HG03060 (cell line): ENCODE measurements at regions not wholly inside any gene's neighbourhood (a gene's known extent, or its start where the extent isn't known, plus 50 kb on each side); places are given as distances from the start of the nearest gene placed in this dataset.

Source experiments
- ATAC-seq: cut with Tn5 transposase; IDR thresholded peaks from one replicate; pipeline ENCODE4 v1.9.1; 2021; ENCODE audit warnings: low read depth, moderate number of reproducible peaks; ENCODE audit not compliant: unreplicated experiment

- no peak for ATAC-seq
These were observed 274.7 kb downstream of the YTHDC2 start for GRCh38 chr5:113788141-113788655.

- ATAC-seq, result no peak
These were observed 276.3 kb downstream of the YTHDC2 start for GRCh38 chr5:113789769-113790168.

GRCh38 chr5:113792806-113793205 is 279.3 kb downstream of the YTHDC2 start:
- ATAC-seq, result no peak

GRCh38 chr5:113794981-113795380 is 281.5 kb downstream of the YTHDC2 start:
- ATAC-seq, result no peak

GRCh38 chr5:113800686-113801085 is 287.2 kb downstream of the YTHDC2 start:
- no peak for ATAC-seq

- no peak for ATAC-seq
These were observed 290.8 kb downstream of the YTHDC2 start for GRCh38 chr5:113804264-113804663.

GRCh38 chr5:113804943-113805342 is 291.4 kb downstream of the YTHDC2 start:
- no peak for ATAC-seq

- ATAC-seq, result no peak
These were observed 292.8 kb downstream of the YTHDC2 start for GRCh38 chr5:113806250-113806649.

- ATAC-seq, result no peak
These were observed 293.4 kb downstream of the YTHDC2 start for GRCh38 chr5:113806904-113807303.

GRCh38 chr5:113807427-113807991 is 294.0 kb downstream of the YTHDC2 start:
- no peak for ATAC-seq

GRCh38 chr5:113808956-113809355 is 295.5 kb downstream of the YTHDC2 start:
- ATAC-seq, result no peak

- ATAC-seq, result no peak
These were observed 296.1 kb downstream of the YTHDC2 start for GRCh38 chr5:113809626-113810025.

GRCh38 chr5:113813466-113813865 is 300.0 kb downstream of the YTHDC2 start:
- ATAC-seq, result no peak

- no peak for ATAC-seq
These were observed 304.2 kb downstream of the YTHDC2 start for GRCh38 chr5:113817683-113818082.

GRCh38 chr5:113823696-113824095 is 310.2 kb downstream of the YTHDC2 start:
- ATAC-seq, result no peak

- ATAC-seq, result no peak
These were observed 310.8 kb downstream of the YTHDC2 start for GRCh38 chr5:113824307-113824706.

- ATAC-seq, result no peak
These were observed 311.7 kb downstream of the YTHDC2 start for GRCh38 chr5:113825176-113825575.

- ATAC-seq, result no peak
These were observed 333.4 kb downstream of the YTHDC2 start for GRCh38 chr5:113846941-113847340.

GRCh38 chr5:113864437-113864836 is 350.9 kb downstream of the YTHDC2 start:
- ATAC-seq, result no peak

- ATAC-seq, result no peak
These were observed 353.3 kb downstream of the YTHDC2 start for GRCh38 chr5:113866763-113867162.

GRCh38 chr5:113869611-113870010 is 356.1 kb downstream of the YTHDC2 start:
- ATAC-seq, result no peak

GRCh38 chr5:113871972-113872371 is 358.5 kb downstream of the YTHDC2 start:
- ATAC-seq, result no peak

GRCh38 chr5:113875096-113875495 is 361.6 kb downstream of the YTHDC2 start:
- ATAC-seq, result no peak
